SK-N-SH (cell line): ENCODE measurements at regions not wholly inside any gene's neighbourhood (a gene's known extent, or its start where the extent isn't known, plus 50 kb on each side); places are given as distances from the start of the nearest gene placed in this dataset.
"Not testable (repeated sequence)": the region's sequence is repeated elsewhere in the genome, so short reads cannot be mapped to it uniquely, and the experiment has no call there.

Experiments
- CTCF ChIP-seq: fragments of 200-600 bp; sonication (generic); IDR thresholded peaks from 2 replicates; pipeline ENCODE4 v1.6.1; 2017; ENCODE audit warnings: antibody characterized with exemption, mild to moderate bottlenecking, moderate library complexity
- EP300 ChIP-seq, 2 experiments: IDR thresholded peaks; 2 replicates each; pipeline versions ENCODE4 v1.4.0 to v1.6.1; 2012; ENCODE audit warnings: borderline replicate concordance in 1 of 2, low read depth in 1 of 2, low read length in 1 of 2
- JUND ChIP-seq: IDR thresholded peaks from 2 replicates; pipeline ENCODE4 v1.4.0; 2012
- MAX ChIP-seq: IDR thresholded peaks from 2 replicates; pipeline ENCODE4 v1.4.0; 2012; ENCODE audit warnings: low read depth
- MEF2A ChIP-seq: IDR thresholded peaks from 2 replicates; pipeline ENCODE4 v1.4.0; 2012; ENCODE audit warnings: low read depth, borderline replicate concordance
- MXI1 ChIP-seq: IDR thresholded peaks from 2 replicates; pipeline ENCODE4 v1.6.1; 2012; ENCODE audit warnings: mild to moderate bottlenecking, low read depth, low read length, improper control_type of control experiment
- PBX3 ChIP-seq: IDR thresholded peaks from 2 replicates; pipeline ENCODE4; 2012
- POLR2AphosphoS5 ChIP-seq: IDR thresholded peaks from 2 replicates; pipeline ENCODE4 v1.6.1; 2012; ENCODE audit warnings: low read depth, low read length
- RFX5 ChIP-seq: IDR thresholded peaks from 2 replicates; pipeline ENCODE4 v1.6.1; 2012; ENCODE audit warnings: mild to moderate bottlenecking, improper control_type of control experiment, low read length
- SIN3A ChIP-seq: IDR thresholded peaks from 2 replicates; pipeline ENCODE4 v1.6.1; 2012; ENCODE audit warnings: low read depth, mild to moderate bottlenecking, low read length, moderate library complexity, borderline replicate concordance
- USF1 ChIP-seq: IDR thresholded peaks from 2 replicates; pipeline ENCODE4 v1.4.0; 2012; ENCODE audit warnings: low read depth, borderline replicate concordance
- USF2 ChIP-seq: fragments of 150-350 bp; IDR thresholded peaks from 2 replicates; pipeline ENCODE4 v1.6.1; 2017; ENCODE audit warnings: antibody characterized with exemption, low read length, low read depth, borderline replicate concordance
- YY1 ChIP-seq: IDR thresholded peaks from 2 replicates; pipeline ENCODE4 v1.4.0; 2012; ENCODE audit warnings: low read depth, mild to moderate bottlenecking

GRCh38 chr9:67711931-67712330, 146.8 kb upstream of the ANKRD20A1 start:
- not testable (repeated sequence) for TF ChIP-seq PBX3; POLR2AphosphoS5; CTCF; YY1; RFX5; USF1; SIN3A; MAX; USF2; JUND; EP300 (IDR thresholded peaks at IDR 0.05; ENCODE audit: borderline replicate concordance in 1 of 2, low read depth in 1 of 2, low read length in 1 of 2); MEF2A; MXI1
